GM18951 (cell line): ENCODE measurements at regions not wholly inside any gene's neighbourhood (a gene's known extent, or its start where the extent isn't known, plus 50 kb on each side); places are given as distances from the start of the nearest gene placed in this dataset.

Experiments
- POLR2A ChIP-seq: IDR thresholded peaks from 4 replicates; pipeline ENCODE4 v1.6.1; 2011; ENCODE audit warnings: mild to moderate bottlenecking; ENCODE audit not compliant: insufficient read length, insufficient read depth; ENCODE audit errors: extremely low read depth
- in situ Hi-C: fragments of 300-500 bp; cut with MboI; formaldehyde crosslinking; loops from one replicate; pipeline ENCODE4 v1.12.0; 2022; ENCODE audit warnings: low sequenced_read_pairs, mixed read lengths, inconsistent platforms; ENCODE audit not compliant: unreplicated experiment

- in situ Hi-C loops: no loop called here
- TF ChIP-seq POLR2A: no peak
Observed at GRCh38 chr2:156190517-156190916, 142.0 kb downstream of the NR4A2 start.

GRCh38 chr2:156189584-156189983, 142.9 kb downstream of the NR4A2 start:
- TF ChIP-seq POLR2A: no peak
- in situ Hi-C loops: no loop called here

- in situ Hi-C loops: no loop called here
- no peak for TF ChIP-seq POLR2A
Observed at GRCh38 chr2:156189143-156189542, 143.4 kb downstream of the NR4A2 start.

- in situ Hi-C loops: no loop called here
- no peak for TF ChIP-seq POLR2A
Observed at GRCh38 chr2:156182132-156182531, 150.4 kb downstream of the NR4A2 start.

GRCh38 chr2:156181208-156181607, 151.3 kb downstream of the NR4A2 start:
- TF ChIP-seq POLR2A: no peak
- in situ Hi-C loops: no loop called here

GRCh38 chr2:156177654-156178053, 154.9 kb downstream of the NR4A2 start:
- no peak for TF ChIP-seq POLR2A
- in situ Hi-C loops: no loop called here

GRCh38 chr2:156175946-156176345, 156.6 kb downstream of the NR4A2 start:
- no peak for TF ChIP-seq POLR2A
- in situ Hi-C loops: no loop called here

- in situ Hi-C loops: no loop called here
Observed at GRCh38 chr2:156170929-156171328, 161.6 kb downstream of the NR4A2 start.

GRCh38 chr2:156165742-156166141, 166.8 kb downstream of the NR4A2 start:
- no peak for TF ChIP-seq POLR2A
- in situ Hi-C loops: no loop called here

More at GRCh38 chr2:156170929-156171328, 161.6 kb downstream of the NR4A2 start:
- TF ChIP-seq POLR2A: no peak

- TF ChIP-seq POLR2A: no peak
- in situ Hi-C loops: no loop called here
Observed at GRCh38 chr2:156164091-156164720, 168.3 kb downstream of the NR4A2 start.

- TF ChIP-seq POLR2A: no peak
Observed at GRCh38 chr2:156158808-156159207, 173.7 kb downstream of the NR4A2 start.

GRCh38 chr2:156157670-156158069, 174.9 kb downstream of the NR4A2 start:
- no peak for TF ChIP-seq POLR2A
- in situ Hi-C loops: no loop called here

More at GRCh38 chr2:156158808-156159207, 173.7 kb downstream of the NR4A2 start:
- in situ Hi-C loops: no loop called here

GRCh38 chr2:156156580-156156979, 175.9 kb downstream of the NR4A2 start:
- in situ Hi-C loops: no loop called here
- no peak for TF ChIP-seq POLR2A

GRCh38 chr2:156155319-156155718, 177.2 kb downstream of the NR4A2 start:
- no peak for TF ChIP-seq POLR2A
- in situ Hi-C loops: no loop called here

GRCh38 chr2:156151351-156151750, 181.2 kb downstream of the NR4A2 start:
- in situ Hi-C loops: no loop called here

More at GRCh38 chr2:156151351-156151750, 181.2 kb downstream of the NR4A2 start:
- no peak for TF ChIP-seq POLR2A
